H1 (cell line): ENCODE measurements at regions not wholly inside any gene's neighbourhood (a gene's known extent, or its start where the extent isn't known, plus 50 kb on each side); places are given as distances from the start of the nearest gene placed in this dataset.

ENCODE experiments used
- MAX ChIP-seq: IDR thresholded peaks from 2 replicates; pipeline ENCODE4 v1.6.1; 2012; ENCODE audit warnings: inconsistent platforms
- USF2 ChIP-seq: IDR thresholded peaks from 2 replicates; pipeline ENCODE4 v1.6.1; 2011; ENCODE audit warnings: low read length, improper control_type of control experiment

GRCh38 chr2:42917425-42917927 is 125.1 kb upstream of the HAAO start (continued):
- TF ChIP-seq MAX, result no peak
- TF ChIP-seq USF2, result no peak
- TF ChIP-seq, all 59 proteins: peak for 0
